ENCODE measurements at regions not wholly inside any gene's neighbourhood (a gene's known extent, or its start where the extent isn't known, plus 50 kb on each side); places are given as distances from the start of the nearest gene placed in this dataset.

DNA sequence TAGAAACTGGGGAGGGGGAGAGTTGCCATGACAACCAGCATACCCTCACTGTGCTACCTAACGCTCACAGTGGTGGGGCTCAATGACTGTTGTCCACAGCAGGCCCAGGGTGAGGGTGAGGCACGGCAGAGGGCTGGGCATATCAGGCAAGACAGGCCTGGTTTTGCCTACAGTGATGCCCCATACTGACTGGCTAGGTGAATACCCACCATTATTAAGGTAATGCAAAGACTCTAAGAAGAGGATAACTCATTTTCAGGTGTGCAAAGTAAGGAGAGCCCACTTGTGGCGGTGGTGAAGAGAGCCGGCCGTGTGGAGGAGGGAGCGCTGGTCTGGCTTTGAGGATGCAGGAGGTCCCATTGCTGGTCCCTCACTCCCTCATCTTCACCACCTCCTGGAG lies 422.3 kb downstream of the FUT8 start:
- no peak overlapping the region for H3K4me3 Mint-ChIP-seq

DNA sequence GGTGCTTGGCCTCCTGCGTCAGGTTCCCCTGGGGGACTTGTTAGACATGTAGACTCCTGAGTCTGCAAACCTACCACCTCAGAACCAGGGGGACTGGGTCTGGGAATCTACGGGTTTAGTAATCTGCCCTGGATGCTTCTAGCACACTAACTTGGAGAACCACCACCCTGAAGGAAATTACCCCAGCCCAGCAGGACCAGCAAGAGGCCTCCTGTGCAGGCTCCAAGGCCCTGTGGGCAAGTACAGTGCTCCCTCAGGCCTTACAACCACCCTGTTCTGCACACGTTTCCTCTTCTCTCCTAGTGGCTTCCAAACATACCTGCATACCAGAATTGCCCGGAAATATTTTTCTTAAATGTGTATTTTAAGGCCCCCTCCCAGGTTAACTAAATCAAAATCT lies 423.0 kb downstream of the FUT8 start:
- DNase-seq (ENCODE audit: low spot score) = no peak
- 0 out of 3 replicates have a peak, but pooled peaks cover 2% of the 10 kb centered on the region for H3K9me3 Mint-ChIP-seq
- Histone ChIP-seq H3K4me1 (ENCODE audit: insufficient read depth) (peaks cover 17% of the 10 kb centered on the region), H3K27me3 (ENCODE audit: insufficient read depth) (no peaks in the 10 kb centered on the region), H3K27ac (ENCODE audit: low read depth) (no peak overlapping the region), H3K36me3 (ENCODE audit: insufficient read depth) (no peaks in the 10 kb centered on the region), H3F3A (replicated peaks; ENCODE audit: low read depth) (no peaks in the 10 kb centered on the region), H3K9me2 (ENCODE audit: insufficient read depth) (peaks cover 3% of the 10 kb centered on the region; the same call in 1 of the 2 replicates), H3K4me2 (no peak overlapping the region), H3K4me3 (no peak overlapping the region), H4K20me1 (replicated peaks; ENCODE audit: insufficient read depth) (no peaks in the 10 kb centered on the region), H2AFZ (peak overlapping the region; percentile 21; the same call in 1 of the 2 replicates), H3K79me2 (replicated peaks; ENCODE audit: insufficient read depth) (no peaks in the 10 kb centered on the region)
- no peak overlapping the region for H3K27ac Mint-ChIP-seq
- no peak for ATAC-seq
- H3K36me3 Mint-ChIP-seq (ENCODE audit: low read depth) = no peaks in the 10 kb centered on the region; the same call in 2 of the 3 replicates
- TF ChIP-seq, protein P1, sequence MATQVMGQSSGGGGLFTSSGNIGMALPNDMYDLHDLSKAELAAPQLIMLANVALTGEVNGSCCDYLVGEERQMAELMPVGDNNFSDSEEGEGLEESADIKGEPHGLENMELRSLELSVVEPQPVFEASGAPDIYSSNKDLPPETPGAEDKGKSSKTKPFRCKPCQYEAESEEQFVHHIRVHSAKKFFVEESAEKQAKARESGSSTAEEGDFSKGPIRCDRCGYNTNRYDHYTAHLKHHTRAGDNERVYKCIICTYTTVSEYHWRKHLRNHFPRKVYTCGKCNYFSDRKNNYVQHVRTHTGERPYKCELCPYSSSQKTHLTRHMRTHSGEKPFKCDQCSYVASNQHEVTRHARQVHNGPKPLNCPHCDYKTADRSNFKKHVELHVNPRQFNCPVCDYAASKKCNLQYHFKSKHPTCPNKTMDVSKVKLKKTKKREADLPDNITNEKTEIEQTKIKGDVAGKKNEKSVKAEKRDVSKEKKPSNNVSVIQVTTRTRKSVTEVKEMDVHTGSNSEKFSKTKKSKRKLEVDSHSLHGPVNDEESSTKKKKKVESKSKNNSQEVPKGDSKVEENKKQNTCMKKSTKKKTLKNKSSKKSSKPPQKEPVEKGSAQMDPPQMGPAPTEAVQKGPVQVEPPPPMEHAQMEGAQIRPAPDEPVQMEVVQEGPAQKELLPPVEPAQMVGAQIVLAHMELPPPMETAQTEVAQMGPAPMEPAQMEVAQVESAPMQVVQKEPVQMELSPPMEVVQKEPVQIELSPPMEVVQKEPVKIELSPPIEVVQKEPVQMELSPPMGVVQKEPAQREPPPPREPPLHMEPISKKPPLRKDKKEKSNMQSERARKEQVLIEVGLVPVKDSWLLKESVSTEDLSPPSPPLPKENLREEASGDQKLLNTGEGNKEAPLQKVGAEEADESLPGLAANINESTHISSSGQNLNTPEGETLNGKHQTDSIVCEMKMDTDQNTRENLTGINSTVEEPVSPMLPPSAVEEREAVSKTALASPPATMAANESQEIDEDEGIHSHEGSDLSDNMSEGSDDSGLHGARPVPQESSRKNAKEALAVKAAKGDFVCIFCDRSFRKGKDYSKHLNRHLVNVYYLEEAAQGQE (IDR thresholded peaks at IDR 0.05; ENCODE audit: unreplicated experiment) = no peak
- H3K4me3 Mint-ChIP-seq = no peak overlapping the region
- peaks cover 38% of the 10 kb centered on the region for H3K4me1 Mint-ChIP-seq
- H3K27me3 Mint-ChIP-seq (ENCODE audit: insufficient read depth, low read depth, poor library complexity) = peaks cover 4% of the 10 kb centered on the region

More for the DNA sequence above, 422.3 kb downstream of the FUT8 start:
- TF ChIP-seq CREB1 (CRISPR knock-in tag; IDR thresholded peaks at IDR 0.05; ENCODE audit: low read depth) (no peak), NANOG (IDR thresholded peaks at IDR 0.05; ENCODE audit: borderline replicate concordance) (no peak)
- TF ChIP-seq, protein P2, sequence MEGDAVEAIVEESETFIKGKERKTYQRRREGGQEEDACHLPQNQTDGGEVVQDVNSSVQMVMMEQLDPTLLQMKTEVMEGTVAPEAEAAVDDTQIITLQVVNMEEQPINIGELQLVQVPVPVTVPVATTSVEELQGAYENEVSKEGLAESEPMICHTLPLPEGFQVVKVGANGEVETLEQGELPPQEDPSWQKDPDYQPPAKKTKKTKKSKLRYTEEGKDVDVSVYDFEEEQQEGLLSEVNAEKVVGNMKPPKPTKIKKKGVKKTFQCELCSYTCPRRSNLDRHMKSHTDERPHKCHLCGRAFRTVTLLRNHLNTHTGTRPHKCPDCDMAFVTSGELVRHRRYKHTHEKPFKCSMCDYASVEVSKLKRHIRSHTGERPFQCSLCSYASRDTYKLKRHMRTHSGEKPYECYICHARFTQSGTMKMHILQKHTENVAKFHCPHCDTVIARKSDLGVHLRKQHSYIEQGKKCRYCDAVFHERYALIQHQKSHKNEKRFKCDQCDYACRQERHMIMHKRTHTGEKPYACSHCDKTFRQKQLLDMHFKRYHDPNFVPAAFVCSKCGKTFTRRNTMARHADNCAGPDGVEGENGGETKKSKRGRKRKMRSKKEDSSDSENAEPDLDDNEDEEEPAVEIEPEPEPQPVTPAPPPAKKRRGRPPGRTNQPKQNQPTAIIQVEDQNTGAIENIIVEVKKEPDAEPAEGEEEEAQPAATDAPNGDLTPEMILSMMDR (conservative IDR thresholded peaks at IDR 0.05; ENCODE audit: low read depth in 2 of 2) = peak in 1 of 2 experiments; percentile 13; a peak in 2 of 4 replicates
- Mint-ChIP-seq H3K27ac (no peak overlapping the region), H3K4me1 (peaks cover 38% of the 10 kb centered on the region), H3K27me3 (ENCODE audit: insufficient read depth, low read depth, poor library complexity) (peaks cover 4% of the 10 kb centered on the region), H3K36me3 (ENCODE audit: low read depth) (no peaks in the 10 kb centered on the region; the same call in 2 of the 3 replicates), H3K9me3 (0 out of 3 replicates have a peak, but pooled peaks cover 2% of the 10 kb centered on the region)
- Histone ChIP-seq H3K27me3 (ENCODE audit: insufficient read depth) (no peaks in the 10 kb centered on the region), H3F3A (replicated peaks; ENCODE audit: low read depth) (no peaks in the 10 kb centered on the region), H3K36me3 (ENCODE audit: insufficient read depth) (no peaks in the 10 kb centered on the region), H3K79me2 (replicated peaks; ENCODE audit: insufficient read depth) (no peaks in the 10 kb centered on the region), H2AFZ (no peak overlapping the region), H4K20me1 (replicated peaks; ENCODE audit: insufficient read depth) (no peaks in the 10 kb centered on the region), H3K27ac (ENCODE audit: low read depth) (no peak overlapping the region), H3K4me1 (ENCODE audit: insufficient read depth) (peaks cover 17% of the 10 kb centered on the region), H3K4me3 (no peak overlapping the region), H3K4me2 (no peak overlapping the region), H3K9me2 (ENCODE audit: insufficient read depth) (peaks cover 3% of the 10 kb centered on the region; the same call in 1 of the 2 replicates)
- ATAC-seq (peak; percentile 65), DNase-seq (ENCODE audit: low spot score) (peak; percentile 14)
